HL-60 (cell line): ENCODE measurements at regions not wholly inside any gene's neighbourhood (a gene's known extent, or its start where the extent isn't known, plus 50 kb on each side); places are given as distances from the start of the nearest gene placed in this dataset.

Experiments used
- DNase-seq, 2 experiments: peaks; one replicate each; pipeline ENCODE4 v3.0.0-alpha.2; 2010 to 2020; ENCODE audit warnings: low read depth in 1 of 2, low spot score in 1 of 2
- H3K27ac ChIP-seq: fragments of 250-450 bp; sonication (Bioruptor Pico); replicated peaks from 2 replicates; pipeline ENCODE4 v1.5.1; 2020; ENCODE audit warnings: mild to moderate bottlenecking, moderate library complexity
- H3K27me3 ChIP-seq: fragments of 250-450 bp; sonication (Bioruptor Pico); 2 replicates; pipeline ENCODE4 v1.5.1; 2021; ENCODE audit warnings: mild to moderate bottlenecking, moderate library complexity; ENCODE audit not compliant: insufficient read depth, poor library complexity, severe bottlenecking
- H3K4me3 ChIP-seq: replicated peaks from 2 replicates; pipeline ENCODE4 v1.5.1; 2011; ENCODE audit warnings: mild to moderate bottlenecking, control low read depth, low read length; ENCODE audit not compliant: insufficient read depth
- GABPA ChIP-seq: IDR thresholded peaks from 2 replicates; pipeline ENCODE4 v1.6.1; 2012; ENCODE audit warnings: low read depth
- POLR2AphosphoS5 ChIP-seq: IDR thresholded peaks from 2 replicates; pipeline ENCODE4 v1.6.1; 2012; ENCODE audit warnings: low read depth
- SPI1 ChIP-seq: IDR thresholded peaks from 2 replicates; pipeline ENCODE4 v1.6.1; 2012; ENCODE audit warnings: low read depth, mild to moderate bottlenecking, borderline replicate concordance
- TF ChIP-seq, protein P1 (sequence below): IDR thresholded peaks from 2 replicates; pipeline ENCODE4 v1.6.1; 2012; ENCODE audit warnings: low read depth; ENCODE audit not compliant: insufficient replicate concordance
- TF ChIP-seq, protein P2 (sequence below): IDR thresholded peaks from one replicate; pipeline ENCODE4 v1.5.1; 2011; ENCODE audit warnings: low read length, control low read depth, inconsistent platforms; ENCODE audit not compliant: insufficient read depth

DNA sequence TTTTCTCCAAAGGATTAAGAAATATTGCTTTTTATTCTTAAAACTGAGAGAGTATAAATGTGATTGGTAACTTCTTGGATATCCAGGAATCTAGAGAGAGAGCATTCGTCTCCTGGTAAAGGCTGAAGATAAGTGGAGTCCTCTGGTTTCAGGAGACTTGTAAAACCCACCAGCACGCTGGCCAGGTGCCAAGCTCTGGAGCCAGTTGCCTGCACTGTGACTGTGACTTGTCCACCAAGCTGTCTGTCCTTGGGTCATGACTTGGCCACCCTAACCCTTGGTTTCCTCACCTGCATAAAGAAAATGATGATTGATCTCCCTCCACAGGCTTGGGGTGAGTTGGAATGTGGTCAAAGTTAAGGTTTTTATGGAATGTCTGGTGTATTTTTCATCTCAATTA lies 185.4 kb upstream of the NCKAP5 start:
- TF ChIP-seq GABPA = no peak
- TF ChIP-seq, protein P1, sequence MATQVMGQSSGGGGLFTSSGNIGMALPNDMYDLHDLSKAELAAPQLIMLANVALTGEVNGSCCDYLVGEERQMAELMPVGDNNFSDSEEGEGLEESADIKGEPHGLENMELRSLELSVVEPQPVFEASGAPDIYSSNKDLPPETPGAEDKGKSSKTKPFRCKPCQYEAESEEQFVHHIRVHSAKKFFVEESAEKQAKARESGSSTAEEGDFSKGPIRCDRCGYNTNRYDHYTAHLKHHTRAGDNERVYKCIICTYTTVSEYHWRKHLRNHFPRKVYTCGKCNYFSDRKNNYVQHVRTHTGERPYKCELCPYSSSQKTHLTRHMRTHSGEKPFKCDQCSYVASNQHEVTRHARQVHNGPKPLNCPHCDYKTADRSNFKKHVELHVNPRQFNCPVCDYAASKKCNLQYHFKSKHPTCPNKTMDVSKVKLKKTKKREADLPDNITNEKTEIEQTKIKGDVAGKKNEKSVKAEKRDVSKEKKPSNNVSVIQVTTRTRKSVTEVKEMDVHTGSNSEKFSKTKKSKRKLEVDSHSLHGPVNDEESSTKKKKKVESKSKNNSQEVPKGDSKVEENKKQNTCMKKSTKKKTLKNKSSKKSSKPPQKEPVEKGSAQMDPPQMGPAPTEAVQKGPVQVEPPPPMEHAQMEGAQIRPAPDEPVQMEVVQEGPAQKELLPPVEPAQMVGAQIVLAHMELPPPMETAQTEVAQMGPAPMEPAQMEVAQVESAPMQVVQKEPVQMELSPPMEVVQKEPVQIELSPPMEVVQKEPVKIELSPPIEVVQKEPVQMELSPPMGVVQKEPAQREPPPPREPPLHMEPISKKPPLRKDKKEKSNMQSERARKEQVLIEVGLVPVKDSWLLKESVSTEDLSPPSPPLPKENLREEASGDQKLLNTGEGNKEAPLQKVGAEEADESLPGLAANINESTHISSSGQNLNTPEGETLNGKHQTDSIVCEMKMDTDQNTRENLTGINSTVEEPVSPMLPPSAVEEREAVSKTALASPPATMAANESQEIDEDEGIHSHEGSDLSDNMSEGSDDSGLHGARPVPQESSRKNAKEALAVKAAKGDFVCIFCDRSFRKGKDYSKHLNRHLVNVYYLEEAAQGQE = no peak
- no peak for TF ChIP-seq SPI1
- no peak for TF ChIP-seq POLR2AphosphoS5
- TF ChIP-seq, protein P2, sequence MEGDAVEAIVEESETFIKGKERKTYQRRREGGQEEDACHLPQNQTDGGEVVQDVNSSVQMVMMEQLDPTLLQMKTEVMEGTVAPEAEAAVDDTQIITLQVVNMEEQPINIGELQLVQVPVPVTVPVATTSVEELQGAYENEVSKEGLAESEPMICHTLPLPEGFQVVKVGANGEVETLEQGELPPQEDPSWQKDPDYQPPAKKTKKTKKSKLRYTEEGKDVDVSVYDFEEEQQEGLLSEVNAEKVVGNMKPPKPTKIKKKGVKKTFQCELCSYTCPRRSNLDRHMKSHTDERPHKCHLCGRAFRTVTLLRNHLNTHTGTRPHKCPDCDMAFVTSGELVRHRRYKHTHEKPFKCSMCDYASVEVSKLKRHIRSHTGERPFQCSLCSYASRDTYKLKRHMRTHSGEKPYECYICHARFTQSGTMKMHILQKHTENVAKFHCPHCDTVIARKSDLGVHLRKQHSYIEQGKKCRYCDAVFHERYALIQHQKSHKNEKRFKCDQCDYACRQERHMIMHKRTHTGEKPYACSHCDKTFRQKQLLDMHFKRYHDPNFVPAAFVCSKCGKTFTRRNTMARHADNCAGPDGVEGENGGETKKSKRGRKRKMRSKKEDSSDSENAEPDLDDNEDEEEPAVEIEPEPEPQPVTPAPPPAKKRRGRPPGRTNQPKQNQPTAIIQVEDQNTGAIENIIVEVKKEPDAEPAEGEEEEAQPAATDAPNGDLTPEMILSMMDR = no peak
- Histone ChIP-seq H3K27me3 (peaks cover 3% of the 10 kb centered on the region), H3K4me3 (no peak overlapping the region), H3K27ac (no peak overlapping the region)
- no peak for DNase-seq

DNA sequence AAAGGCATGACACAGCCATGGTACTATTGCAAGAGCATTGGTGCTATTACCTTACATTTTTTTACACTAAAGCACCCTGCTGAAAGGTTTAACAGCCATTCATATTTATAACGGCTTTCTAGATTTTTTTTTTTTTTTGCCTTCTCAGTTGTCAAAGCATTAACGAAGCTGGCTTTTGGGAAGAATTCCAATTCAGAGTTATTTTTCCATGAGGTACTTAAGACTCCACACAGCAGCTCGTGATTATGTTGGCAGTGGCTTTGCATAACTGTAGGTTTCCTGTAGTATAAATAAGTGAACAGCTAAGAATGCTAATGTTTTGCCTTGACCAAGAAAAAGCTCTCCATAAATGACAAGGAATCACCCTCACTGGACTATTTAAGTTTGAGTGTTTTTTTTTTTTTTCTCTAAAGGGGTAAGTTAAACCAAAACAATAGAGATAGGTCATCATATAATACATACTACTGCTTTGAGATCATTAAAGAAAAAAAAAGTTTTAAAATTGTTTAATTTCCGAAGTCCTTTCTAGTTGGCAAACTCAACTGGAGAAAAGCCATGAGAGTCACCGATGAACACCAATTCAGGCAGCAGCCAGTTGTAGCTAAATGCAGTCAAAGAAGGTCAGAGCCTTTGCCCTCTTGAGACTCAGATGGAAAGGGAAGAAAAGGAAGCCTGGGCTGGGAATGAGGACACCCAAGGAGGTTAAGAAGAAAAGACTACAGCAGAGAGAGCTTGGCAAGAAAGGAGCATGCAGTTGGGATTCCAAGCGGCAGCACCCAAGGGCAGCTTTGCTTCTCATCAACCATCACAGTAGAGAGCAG lies 187.4 kb upstream of the NCKAP5 start:
- peaks cover 3% of the 10 kb centered on the region for H3K27me3 ChIP-seq
- TF ChIP-seq POLR2AphosphoS5 (no peak), GABPA (no peak), SPI1 (no peak)
- TF ChIP-seq, protein P1 = no peak
- TF ChIP-seq, protein P2 = no peak
- no peak overlapping the region for H3K27ac ChIP-seq
- H3K4me3 ChIP-seq = no peak overlapping the region
- no peak for DNase-seq

- DNase-seq = no peak
- peaks cover 3% of the 10 kb centered on the region for H3K27me3 ChIP-seq
- H3K27ac ChIP-seq = no peak overlapping the region
- TF ChIP-seq SPI1 = no peak
- no peak for TF ChIP-seq POLR2AphosphoS5
- TF ChIP-seq, protein P1 = no peak
- TF ChIP-seq, protein P2 = no peak
- TF ChIP-seq GABPA = no peak
- no peak overlapping the region for H3K4me3 ChIP-seq
These were observed 188.6 kb upstream of the NCKAP5 start for GRCh38 chr2:133756833-133757232.
